A673 (cell line): ENCODE measurements at regions not wholly inside any gene's neighbourhood (a gene's known extent, or its start where the extent isn't known, plus 50 kb on each side); places are given as distances from the start of the nearest gene placed in this dataset.

Experiments
- CTCF ChIP-seq: fragments of 300-800, 200-600 bp; sonication (generic); conservative IDR thresholded peaks from 2 replicates; pipeline ENCODE4 v1.5.1; 2017; ENCODE audit warnings: low read depth, mild to moderate bottlenecking, antibody characterized with exemption, low read length, moderate library complexity, mixed read lengths
- EZH2 ChIP-seq: fragments of 200-600 bp; sonication (generic); IDR thresholded peaks from 2 replicates; pipeline ENCODE4 v1.6.1; 2017; ENCODE audit warnings: borderline replicate concordance, low read depth, mild to moderate bottlenecking, mixed read lengths, antibody characterized with exemption, low read length; ENCODE audit not compliant: poor library complexity, severe bottlenecking

DNA sequence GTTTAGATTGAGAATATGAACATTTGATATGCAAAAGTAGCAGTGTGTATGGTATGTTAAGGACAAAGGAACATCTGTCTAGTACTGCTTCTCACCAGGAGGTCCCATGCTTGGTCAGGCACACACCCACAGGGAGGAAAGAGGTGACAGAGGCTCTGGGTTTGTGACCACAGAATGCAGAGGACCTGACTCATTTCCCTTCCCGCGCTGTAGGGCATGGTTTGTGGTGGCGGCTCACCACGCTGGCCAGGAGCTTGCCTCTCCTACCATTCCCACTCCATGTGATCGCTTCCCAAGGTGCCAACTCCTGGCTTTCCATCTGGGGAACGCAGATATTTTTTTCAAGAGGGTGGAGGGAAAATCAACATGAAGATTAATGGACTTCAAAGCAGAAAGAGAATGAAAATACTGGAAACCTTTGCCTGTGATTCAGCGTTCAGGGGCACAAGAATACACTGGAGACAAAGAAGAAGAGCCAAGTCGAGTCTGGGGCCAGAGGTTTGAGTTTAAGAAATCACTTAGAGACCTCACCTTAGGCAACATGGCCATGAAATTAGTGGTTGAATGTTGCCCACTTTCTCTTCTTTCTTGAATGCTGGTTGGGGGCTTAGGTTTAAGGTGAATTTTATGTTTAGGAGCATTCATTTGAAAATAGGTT, 477.8 kb downstream of the CCDC171 start:
- TF ChIP-seq CTCF, result no peak
- TF ChIP-seq EZH2, result no peak
